Pons (tissue), 1 donor: ENCODE measurements at regions not wholly inside any gene's neighbourhood (a gene's known extent, or its start where the extent isn't known, plus 50 kb on each side); places are given as distances from the start of the nearest gene placed in this dataset.
A peak's percentile ranks its signal among the peaks of the same experiment; 100 is the strongest.

Experiments
- DNase-seq: peaks from one replicate; pipeline ENCODE4 v3.0.0-alpha.2; 2016; ENCODE audit warnings: low spot score

GRCh38 chr10:107814865-107815487 is 650.5 kb upstream of the SORCS1 start:
- DNase-seq = peak; percentile 82

GRCh38 chr10:107813451-107814162 is 649.1 kb upstream of the SORCS1 start:
- no peak for DNase-seq

- DNase-seq = no peak
These were observed 645.4 kb upstream of the SORCS1 start for GRCh38 chr10:107809889-107810288.

GRCh38 chr10:107807836-107808235 is 643.3 kb upstream of the SORCS1 start:
- DNase-seq = no peak

- no peak for DNase-seq
These were observed 641.5 kb upstream of the SORCS1 start for GRCh38 chr10:107806026-107806425.

- DNase-seq = no peak
These were observed 639.0 kb upstream of the SORCS1 start for GRCh38 chr10:107803546-107803945.

- no peak for DNase-seq
These were observed 635.6 kb upstream of the SORCS1 start for GRCh38 chr10:107800061-107800460.

- no peak for DNase-seq
These were observed 625.8 kb upstream of the SORCS1 start for GRCh38 chr10:107790271-107790670.

- DNase-seq = no peak
These were observed 606.6 kb upstream of the SORCS1 start for GRCh38 chr10:107771066-107771465.

- DNase-seq = no peak
These were observed 602.7 kb upstream of the SORCS1 start for GRCh38 chr10:107767185-107767584.

GRCh38 chr10:107754814-107755213 is 590.3 kb upstream of the SORCS1 start:
- DNase-seq = no peak

- DNase-seq = no peak
These were observed 584.7 kb upstream of the SORCS1 start for GRCh38 chr10:107749235-107749634.

GRCh38 chr10:107747851-107748250 is 583.3 kb upstream of the SORCS1 start:
- no peak for DNase-seq

GRCh38 chr10:107741971-107742370 is 577.5 kb upstream of the SORCS1 start:
- no peak for DNase-seq

- DNase-seq = no peak
These were observed 576.6 kb upstream of the SORCS1 start for GRCh38 chr10:107740962-107741690.

- DNase-seq = no peak
These were observed 575.4 kb upstream of the SORCS1 start for GRCh38 chr10:107739951-107740350.

GRCh38 chr10:107733328-107734130 is 569.0 kb upstream of the SORCS1 start:
- DNase-seq = no peak

GRCh38 chr10:107732045-107732444 is 567.5 kb upstream of the SORCS1 start:
- no peak for DNase-seq

- DNase-seq = no peak
These were observed 564.3 kb upstream of the SORCS1 start for GRCh38 chr10:107728807-107729206.

GRCh38 chr10:107727767-107728317 is 563.3 kb upstream of the SORCS1 start:
- no peak for DNase-seq

GRCh38 chr10:107718864-107719263 is 554.4 kb upstream of the SORCS1 start:
- DNase-seq = no peak

GRCh38 chr10:107717046-107717445 is 552.5 kb upstream of the SORCS1 start:
- DNase-seq = no peak
